Upper lobe of left lung (tissue), 4 donors: ENCODE measurements at regions not wholly inside any gene's neighbourhood (a gene's known extent, or its start where the extent isn't known, plus 50 kb on each side); places are given as distances from the start of the nearest gene placed in this dataset.

Experiments
- CTCF ChIP-seq, 6 experiments: fragments of 450-650 bp in 4 of 6; fragments of 200-600 bp in 2 of 6; sonication (generic) in 2 of 6; IDR thresholded peaks; one replicate each; pipeline ENCODE4 v1.5.1; 2016 to 2019; ENCODE audit warnings: antibody characterized with exemption in 6 of 6
- EP300 ChIP-seq, 4 donors: sonication (generic); formaldehyde crosslinking; IDR thresholded peaks; one replicate each; pipeline ENCODE4 v1.5.1; 2017; ENCODE audit warnings: antibody characterized with exemption in 4 of 4, control low read depth in 2 of 4
- POLR2A ChIP-seq, 4 donors: fragments of 450-650 bp; IDR thresholded peaks; one replicate each; pipeline ENCODE4 v1.5.1; 2016 to 2017; ENCODE audit warnings: antibody characterized with exemption in 4 of 4, mild to moderate bottlenecking in 2 of 4

DNA sequence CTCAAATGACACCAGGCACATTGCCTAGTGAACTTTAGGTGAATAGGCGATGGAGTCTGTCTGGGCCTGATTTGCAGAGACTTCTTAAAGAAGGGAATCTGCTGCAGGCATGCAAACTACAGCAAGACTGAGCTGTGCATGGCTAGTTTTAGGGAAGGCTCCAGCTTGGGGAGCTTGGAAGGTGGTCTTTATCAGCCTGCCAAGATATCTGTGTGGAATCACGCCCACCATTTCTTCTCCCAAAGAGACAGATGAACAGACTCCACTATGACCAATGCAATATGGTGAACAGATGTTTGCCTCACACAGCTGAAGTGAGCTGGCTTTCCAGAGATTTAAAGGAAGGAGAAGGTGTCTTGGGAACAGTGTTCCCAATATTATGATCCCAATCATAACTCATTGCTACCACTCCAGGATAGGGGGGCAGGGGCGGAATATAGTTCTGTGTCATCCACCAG, 129.0 kb upstream of the HMHB1 start:
- TF ChIP-seq EP300 (IDR thresholded peaks at IDR 0.05) (no peak), POLR2A (IDR thresholded peaks at IDR 0.05) (no peak), CTCF (IDR thresholded peaks at IDR 0.05) (no peak)
